HUES48 (cell line): ENCODE measurements at regions not wholly inside any gene's neighbourhood (a gene's known extent, or its start where the extent isn't known, plus 50 kb on each side); places are given as distances from the start of the nearest gene placed in this dataset.

Experiments
- H3K27ac ChIP-seq: one replicate; pipeline ENCODE4 v1.7.0; 2013; ENCODE audit warnings: low read depth, low read length, inconsistent platforms
- H3K27me3 ChIP-seq: 2 replicates; pipeline ENCODE4 v1.6.1; 2013; ENCODE audit warnings: mild to moderate bottlenecking, low read length; ENCODE audit not compliant: control insufficient read depth, insufficient read depth
- H3K36me3 ChIP-seq: 2 replicates; pipeline ENCODE4 v1.6.1; 2013; ENCODE audit warnings: low read length; ENCODE audit not compliant: control insufficient read depth, insufficient read depth
- H3K4me1 ChIP-seq: 2 replicates; pipeline ENCODE4 v1.6.1; 2013; ENCODE audit warnings: mild to moderate bottlenecking, low read length; ENCODE audit not compliant: control insufficient read depth, insufficient read depth
- H3K4me3 ChIP-seq: 2 replicates; pipeline ENCODE4 v1.5.1; 2013; ENCODE audit warnings: mild to moderate bottlenecking, low read depth, low read length
- H3K9ac ChIP-seq: 2 replicates; pipeline ENCODE4 v1.6.1; 2013; ENCODE audit warnings: mild to moderate bottlenecking, low read depth, low read length, moderate library complexity
- H3K9me3 ChIP-seq: 2 replicates; pipeline ENCODE4 v1.6.1; 2013; ENCODE audit warnings: low read length; ENCODE audit not compliant: control insufficient read depth, insufficient read depth

GRCh38 chr11:110808248-110808647 is 96.0 kb upstream of the ARHGAP20 start:
- H3K4me1 ChIP-seq, result no peaks in the 10 kb centered on the region
- no peak overlapping the region for H3K4me3 ChIP-seq
- no peaks in the 10 kb centered on the region for H3K9me3 ChIP-seq

GRCh38 chr11:110807801-110808200 is 95.6 kb upstream of the ARHGAP20 start:
- H3K9me3 ChIP-seq, result no peaks in the 10 kb centered on the region
- H3K27me3 ChIP-seq, result no peaks in the 10 kb centered on the region
- H3K9ac ChIP-seq, result no peak overlapping the region
- H3K4me1 ChIP-seq, result no peaks in the 10 kb centered on the region
- H3K27ac ChIP-seq, result no peak overlapping the region
- H3K36me3 ChIP-seq, result no peaks in the 10 kb centered on the region
- H3K4me3 ChIP-seq, result no peak overlapping the region

More at GRCh38 chr11:110808248-110808647, 96.0 kb upstream of the ARHGAP20 start:
- no peaks in the 10 kb centered on the region for H3K27me3 ChIP-seq
- H3K36me3 ChIP-seq, result no peaks in the 10 kb centered on the region
- H3K9ac ChIP-seq, result no peak overlapping the region
- H3K27ac ChIP-seq, result no peak overlapping the region

GRCh38 chr11:110805756-110806155 is 93.5 kb upstream of the ARHGAP20 start:
- H3K36me3 ChIP-seq, result no peaks in the 10 kb centered on the region
- H3K4me1 ChIP-seq, result no peaks in the 10 kb centered on the region

DNA sequence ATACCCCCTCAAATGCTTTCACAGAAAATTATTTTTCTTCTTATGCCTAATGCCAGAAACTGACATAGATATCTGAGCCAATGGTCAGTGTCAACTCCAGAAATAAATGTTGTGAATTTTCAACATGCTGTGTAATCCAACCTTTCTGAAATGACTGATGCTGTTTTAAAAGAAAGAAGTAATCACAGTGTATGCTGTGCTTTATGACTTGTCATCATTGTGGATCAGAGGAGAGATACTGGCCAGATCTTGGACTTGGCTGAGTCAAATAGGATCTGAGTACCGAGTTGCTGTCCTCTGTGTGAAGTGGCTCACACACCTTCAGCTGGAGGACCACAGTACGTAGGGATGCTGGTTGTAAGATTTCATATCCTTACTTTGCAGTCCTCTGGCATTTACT is 89.9 kb upstream of the ARHGAP20 start:
- Histone ChIP-seq H3K4me1 (no peaks in the 10 kb centered on the region), H3K36me3 (no peaks in the 10 kb centered on the region), H3K27ac (no peak overlapping the region), H3K9ac (no peak overlapping the region), H3K9me3 (no peaks in the 10 kb centered on the region), H3K4me3 (no peak overlapping the region), H3K27me3 (no peaks in the 10 kb centered on the region)

More at GRCh38 chr11:110805756-110806155, 93.5 kb upstream of the ARHGAP20 start:
- H3K9me3 ChIP-seq, result no peaks in the 10 kb centered on the region
- H3K4me3 ChIP-seq, result no peak overlapping the region
- no peak overlapping the region for H3K9ac ChIP-seq
- H3K27me3 ChIP-seq, result no peaks in the 10 kb centered on the region
- H3K27ac ChIP-seq, result no peak overlapping the region

- Histone ChIP-seq H3K4me1 (no peaks in the 10 kb centered on the region), H3K27me3 (no peaks in the 10 kb centered on the region), H3K36me3 (no peaks in the 10 kb centered on the region), H3K9ac (no peak overlapping the region), H3K27ac (no peak overlapping the region), H3K9me3 (no peaks in the 10 kb centered on the region), H3K4me3 (no peak overlapping the region)
Observed at GRCh38 chr11:110801328-110801727, 89.1 kb upstream of the ARHGAP20 start.

DNA sequence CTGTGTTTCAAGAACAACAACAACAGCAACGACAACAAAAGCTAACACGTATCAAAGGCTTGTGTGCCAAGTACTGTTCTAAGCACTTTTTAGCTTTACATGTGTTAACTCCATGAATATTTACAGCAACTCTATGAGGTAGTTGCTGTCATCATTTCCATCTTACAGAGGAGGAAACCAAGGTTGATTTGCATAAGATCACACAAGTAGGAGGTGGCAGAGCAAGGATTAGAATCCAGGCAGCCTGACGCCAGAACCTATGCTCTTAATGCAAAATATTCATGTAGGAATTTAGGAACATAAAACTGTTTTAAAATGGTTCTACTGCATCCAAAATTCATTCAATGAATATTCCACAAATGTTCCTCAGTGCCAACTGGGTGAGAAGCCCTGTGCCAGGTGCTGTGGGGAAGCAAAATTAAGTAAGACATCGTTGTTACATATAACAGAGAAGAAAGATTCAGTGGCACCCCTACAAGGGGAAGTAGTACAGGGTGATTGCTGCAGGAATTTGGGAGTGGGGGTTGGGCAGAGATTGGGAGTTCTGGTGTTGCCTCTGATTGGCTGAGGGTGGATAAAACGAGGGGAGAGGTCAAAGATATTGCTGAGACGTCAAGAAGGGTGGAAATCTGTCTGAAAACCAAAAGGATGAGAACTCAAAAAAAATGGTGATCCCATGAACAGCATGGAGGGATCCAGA is 86.1 kb upstream of the ARHGAP20 start:
- Histone ChIP-seq H3K4me3 (no peak overlapping the region), H3K9ac (no peak overlapping the region), H3K36me3 (no peaks in the 10 kb centered on the region), H3K4me1 (no peaks in the 10 kb centered on the region), H3K27ac (no peak overlapping the region), H3K9me3 (no peaks in the 10 kb centered on the region), H3K27me3 (no peaks in the 10 kb centered on the region)

DNA sequence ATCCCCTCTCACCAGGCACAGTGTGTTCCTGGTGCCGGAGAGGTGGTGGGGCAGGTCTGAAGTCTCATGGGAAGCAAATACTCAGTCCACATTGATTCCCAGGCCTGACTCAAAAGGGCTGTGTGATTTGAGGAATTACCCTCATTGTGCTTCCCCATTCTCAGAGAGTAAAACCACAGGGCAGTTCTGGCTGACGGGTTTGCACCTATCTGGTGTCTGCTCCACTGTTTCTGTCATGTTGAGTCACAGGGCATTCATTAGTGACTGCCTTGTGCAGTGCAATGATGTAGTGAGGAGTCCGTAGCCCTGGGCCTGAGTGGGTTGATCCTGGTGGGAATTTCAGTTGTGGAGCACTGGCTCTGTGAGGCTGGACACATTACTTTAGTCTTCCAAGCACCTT is 85.2 kb upstream of the ARHGAP20 start:
- Histone ChIP-seq H3K27me3 (no peaks in the 10 kb centered on the region), H3K36me3 (no peaks in the 10 kb centered on the region), H3K27ac (no peak overlapping the region), H3K4me1 (no peaks in the 10 kb centered on the region), H3K9ac (no peak overlapping the region), H3K4me3 (no peak overlapping the region), H3K9me3 (no peaks in the 10 kb centered on the region)

- Histone ChIP-seq H3K9ac (no peak overlapping the region), H3K27me3 (no peaks in the 10 kb centered on the region), H3K36me3 (no peaks in the 10 kb centered on the region), H3K27ac (no peak overlapping the region), H3K4me3 (no peak overlapping the region), H3K4me1 (no peaks in the 10 kb centered on the region), H3K9me3 (no peaks in the 10 kb centered on the region)
Observed at GRCh38 chr11:110795112-110795624, 82.9 kb upstream of the ARHGAP20 start.

- Histone ChIP-seq H3K36me3 (no peaks in the 10 kb centered on the region), H3K4me3 (no peak overlapping the region), H3K27me3 (no peaks in the 10 kb centered on the region), H3K9me3 (no peaks in the 10 kb centered on the region), H3K27ac (no peak overlapping the region), H3K4me1 (no peaks in the 10 kb centered on the region), H3K9ac (no peak overlapping the region)
Observed at GRCh38 chr11:110793556-110793955, 81.3 kb upstream of the ARHGAP20 start.

- Histone ChIP-seq H3K9me3 (no peaks in the 10 kb centered on the region), H3K9ac (no peak overlapping the region), H3K36me3 (no peaks in the 10 kb centered on the region), H3K27me3 (no peaks in the 10 kb centered on the region), H3K4me1 (no peaks in the 10 kb centered on the region), H3K27ac (no peak overlapping the region), H3K4me3 (no peak overlapping the region)
Observed at GRCh38 chr11:110791621-110792020, 79.4 kb upstream of the ARHGAP20 start.

DNA sequence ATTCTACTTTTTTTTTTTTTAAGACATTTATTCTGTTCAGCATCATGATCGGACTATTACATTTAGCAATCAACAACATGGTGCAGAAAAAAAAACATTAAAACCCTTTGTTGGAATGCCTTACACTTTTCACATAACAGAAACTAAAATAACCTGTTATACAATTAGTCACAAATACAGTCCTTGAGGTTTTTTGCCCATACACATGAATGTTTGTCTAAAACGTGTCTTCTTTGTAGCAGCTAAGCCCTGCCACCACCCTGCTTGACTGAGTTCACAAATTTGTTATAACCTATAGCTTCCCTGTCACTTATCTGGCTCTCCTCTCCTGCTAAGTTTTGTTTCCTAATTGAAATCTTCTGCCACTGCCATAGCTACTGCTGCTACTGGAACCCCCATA is 75.4 kb upstream of the ARHGAP20 start:
- no peaks in the 10 kb centered on the region for H3K4me1 ChIP-seq
- no peak overlapping the region for H3K9ac ChIP-seq

More for the DNA sequence above, 75.4 kb upstream of the ARHGAP20 start:
- Histone ChIP-seq H3K36me3 (no peaks in the 10 kb centered on the region), H3K4me3 (no peak overlapping the region), H3K9me3 (peaks cover 18% of the 10 kb centered on the region), H3K27ac (no peak overlapping the region), H3K27me3 (no peaks in the 10 kb centered on the region)
